SK-N-SH treated with all-trans-retinoic acid at 6 μM for 48 hours (cell line): ENCODE measurements at regions not wholly inside any gene's neighbourhood (a gene's known extent, or its start where the extent isn't known, plus 50 kb on each side); places are given as distances from the start of the nearest gene placed in this dataset.
A peak's percentile ranks its signal among the peaks of the same experiment; 100 is the strongest.

Experiments
- ATAC-seq: fragments of 200-7000 bp; cut with Tn5 transposase; 3 replicates; pipeline ENCODE4 v1.9.1; 2020; ENCODE audit warnings: mild to moderate bottlenecking, moderate library complexity
- ARNTL ChIP-seq: fragments of 450-650 bp; formaldehyde crosslinking; IDR thresholded peaks from 2 replicates; pipeline ENCODE4 v1.5.0; 2020; ENCODE audit warnings: low read depth, mild to moderate bottlenecking, moderate library complexity, borderline replicate concordance
- CSDC2 ChIP-seq: fragments of 250-450 bp; sonication (Bioruptor Pico); IDR thresholded peaks from 2 replicates; pipeline ENCODE4 v1.5.0; 2020; ENCODE audit warnings: mild to moderate bottlenecking, moderate library complexity
- GLIS3 ChIP-seq: fragments of 250-450 bp; sonication (Bioruptor Pico); IDR thresholded peaks from 2 replicates; pipeline ENCODE4 v1.5.0; 2020; ENCODE audit warnings: mild to moderate bottlenecking, moderate library complexity
- ISL1 ChIP-seq: fragments of 250-450 bp; sonication (Bioruptor Pico); IDR thresholded peaks from 2 replicates; pipeline ENCODE4 v2.1.2; 2022; ENCODE audit warnings: mild to moderate bottlenecking, moderate library complexity
- OSR1 ChIP-seq: fragments of 250-450 bp; sonication (Bioruptor Pico); IDR thresholded peaks from 2 replicates; pipeline ENCODE4 v1.8.0; 2022; ENCODE audit warnings: moderate library complexity, mild to moderate bottlenecking, inconsistent platforms
- PPARA ChIP-seq: fragments of 250-450 bp; sonication (Bioruptor Pico); IDR thresholded peaks from 2 replicates; pipeline ENCODE4 v1.5.0; 2020; ENCODE audit warnings: mild to moderate bottlenecking, borderline replicate concordance
- RARB ChIP-seq: fragments of 250-450 bp; sonication (Bioruptor Pico); IDR thresholded peaks from 2 replicates; pipeline ENCODE4 v1.8.0; 2021; ENCODE audit warnings: mild to moderate bottlenecking, moderate library complexity
- ZC3H10 ChIP-seq: fragments of 250-450 bp; sonication (Bioruptor Pico); IDR thresholded peaks from 2 replicates; pipeline ENCODE4 v1.5.1; 2021; ENCODE audit warnings: mild to moderate bottlenecking, moderate library complexity
- ZFP3 ChIP-seq: fragments of 250-450 bp; sonication (Bioruptor Pico); IDR thresholded peaks from 2 replicates; pipeline ENCODE4 v1.5.0; 2020; ENCODE audit warnings: mild to moderate bottlenecking, moderate library complexity
- ZFP30 ChIP-seq: fragments of 450-650 bp; formaldehyde crosslinking; IDR thresholded peaks from 2 replicates; pipeline ENCODE4 v1.5.0; 2022; ENCODE audit warnings: mild to moderate bottlenecking, moderate library complexity
- ZNF565 ChIP-seq: fragments of 450-650 bp; formaldehyde crosslinking; conservative IDR thresholded peaks from 2 replicates; pipeline ENCODE4 v1.5.0; 2020; ENCODE audit warnings: low read depth, mild to moderate bottlenecking, moderate library complexity
- ZNF70 ChIP-seq: fragments of 450-650 bp; formaldehyde crosslinking; IDR thresholded peaks from 2 replicates; pipeline ENCODE4 v1.5.0; 2020; ENCODE audit warnings: mild to moderate bottlenecking, moderate library complexity
- TF ChIP-seq, protein P1 (sequence below): fragments of 250-450 bp; sonication (Bioruptor Pico); IDR thresholded peaks from 2 replicates; pipeline ENCODE4 v1.8.0; 2021; ENCODE audit warnings: low read depth, mild to moderate bottlenecking, moderate library complexity, borderline replicate concordance
- TF ChIP-seq, protein P2 (sequence below): fragments of 250-450 bp; sonication (Bioruptor Pico); IDR thresholded peaks from 2 replicates; pipeline ENCODE4 v1.5.0; 2020; ENCODE audit warnings: mild to moderate bottlenecking, moderate library complexity
- TF ChIP-seq, protein P3 (sequence below): fragments of 250-450 bp; sonication (Bioruptor Pico); IDR thresholded peaks from 2 replicates; pipeline ENCODE4 v1.8.0; 2020; ENCODE audit warnings: mild to moderate bottlenecking, moderate library complexity, borderline replicate concordance
- TF ChIP-seq, protein P4 (sequence below): fragments of 250-450 bp; sonication (Bioruptor Pico); IDR thresholded peaks from 2 replicates; pipeline ENCODE4 v1.5.1; 2020; ENCODE audit warnings: low read depth, mild to moderate bottlenecking, moderate library complexity

DNA sequence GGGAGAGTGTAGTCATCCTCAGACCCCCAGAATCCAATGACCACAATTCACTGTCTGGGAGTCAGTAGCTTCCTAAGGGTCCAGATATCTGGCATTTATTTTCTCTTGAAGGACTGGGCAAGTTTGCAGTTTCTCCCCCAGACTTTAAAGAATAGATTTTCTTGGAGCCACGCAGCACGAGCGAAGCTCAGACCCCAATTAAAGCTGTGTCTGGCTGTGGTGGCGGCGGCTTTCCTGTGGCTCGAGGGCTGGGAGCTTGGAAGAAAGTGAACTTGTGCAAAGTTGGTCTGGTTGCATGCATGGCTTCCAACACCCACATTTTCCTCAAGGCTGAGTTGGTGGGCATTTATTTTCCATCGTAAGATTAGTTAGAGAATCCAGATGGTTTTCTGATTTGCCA is 105.0 kb downstream of the ACKR3 start (continued):
- TF ChIP-seq ZNF565 (CRISPR knock-in tag) (no peak), CSDC2 (CRISPR knock-in tag) (no peak)
- TF ChIP-seq, protein P1, sequence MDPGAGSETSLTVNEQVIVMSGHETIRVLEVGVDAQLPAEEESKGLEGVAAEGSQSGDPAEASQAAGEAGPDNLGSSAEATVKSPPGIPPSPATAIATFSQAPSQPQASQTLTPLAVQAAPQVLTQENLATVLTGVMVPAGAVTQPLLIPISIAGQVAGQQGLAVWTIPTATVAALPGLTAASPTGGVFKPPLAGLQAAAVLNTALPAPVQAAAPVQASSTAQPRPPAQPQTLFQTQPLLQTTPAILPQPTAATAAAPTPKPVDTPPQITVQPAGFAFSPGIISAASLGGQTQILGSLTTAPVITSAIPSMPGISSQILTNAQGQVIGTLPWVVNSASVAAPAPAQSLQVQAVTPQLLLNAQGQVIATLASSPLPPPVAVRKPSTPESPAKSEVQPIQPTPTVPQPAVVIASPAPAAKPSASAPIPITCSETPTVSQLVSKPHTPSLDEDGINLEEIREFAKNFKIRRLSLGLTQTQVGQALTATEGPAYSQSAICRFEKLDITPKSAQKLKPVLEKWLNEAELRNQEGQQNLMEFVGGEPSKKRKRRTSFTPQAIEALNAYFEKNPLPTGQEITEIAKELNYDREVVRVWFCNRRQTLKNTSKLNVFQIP (CRISPR knock-in tag), result no peak

DNA sequence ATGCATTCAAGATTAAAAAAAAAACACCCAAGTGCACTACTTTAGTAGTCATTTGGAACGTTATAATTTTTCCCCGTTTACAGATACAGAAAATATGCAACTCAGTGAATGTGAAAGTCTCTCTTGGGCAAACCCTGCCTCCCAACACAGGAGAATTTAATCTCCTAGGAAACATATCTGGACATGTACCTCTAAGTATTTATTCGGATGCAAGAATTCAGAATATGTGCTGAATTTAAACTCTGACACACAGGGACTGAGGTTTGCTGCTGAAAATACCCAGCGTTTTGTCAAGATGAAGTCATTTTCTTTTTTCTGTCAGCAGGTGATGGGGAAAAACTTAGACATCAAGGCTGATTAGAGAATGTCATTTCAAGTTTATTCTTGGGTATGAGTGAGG is 105.4 kb downstream of the ACKR3 start:
- no peak for ATAC-seq
- no peak for TF ChIP-seq ZFP30 (CRISPR knock-in tag)
- 0 out of 2 replicates have a peak, but pooled peaks have one; percentile 9 for TF ChIP-seq ISL1 (CRISPR knock-in tag)

DNA sequence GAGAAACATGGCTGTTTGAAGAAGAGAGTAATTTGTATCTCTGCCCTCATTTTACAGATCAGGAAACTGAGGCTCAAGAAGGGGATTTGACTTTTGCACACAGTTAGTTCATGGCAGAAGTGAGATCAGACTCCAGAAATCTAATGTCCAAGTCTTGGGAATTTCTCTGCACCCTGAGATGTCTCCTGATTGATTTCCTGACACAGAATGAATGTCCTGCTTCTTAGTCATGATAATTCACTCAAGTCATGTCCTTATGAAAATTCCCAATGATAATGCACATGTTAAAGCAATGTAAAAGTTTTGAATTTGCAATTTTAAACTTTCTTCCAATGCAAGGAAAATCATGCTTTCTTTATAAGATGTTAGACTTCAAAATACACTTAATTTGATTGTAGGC is 105.9 kb downstream of the ACKR3 start:
- ATAC-seq, result no peak
- TF ChIP-seq GLIS3 (CRISPR knock-in tag) (no peak), OSR1 (CRISPR knock-in tag) (no peak), PPARA (CRISPR knock-in tag) (no peak), ZFP30 (CRISPR knock-in tag) (no peak), ZNF70 (CRISPR knock-in tag) (no peak)
- TF ChIP-seq, protein P2, sequence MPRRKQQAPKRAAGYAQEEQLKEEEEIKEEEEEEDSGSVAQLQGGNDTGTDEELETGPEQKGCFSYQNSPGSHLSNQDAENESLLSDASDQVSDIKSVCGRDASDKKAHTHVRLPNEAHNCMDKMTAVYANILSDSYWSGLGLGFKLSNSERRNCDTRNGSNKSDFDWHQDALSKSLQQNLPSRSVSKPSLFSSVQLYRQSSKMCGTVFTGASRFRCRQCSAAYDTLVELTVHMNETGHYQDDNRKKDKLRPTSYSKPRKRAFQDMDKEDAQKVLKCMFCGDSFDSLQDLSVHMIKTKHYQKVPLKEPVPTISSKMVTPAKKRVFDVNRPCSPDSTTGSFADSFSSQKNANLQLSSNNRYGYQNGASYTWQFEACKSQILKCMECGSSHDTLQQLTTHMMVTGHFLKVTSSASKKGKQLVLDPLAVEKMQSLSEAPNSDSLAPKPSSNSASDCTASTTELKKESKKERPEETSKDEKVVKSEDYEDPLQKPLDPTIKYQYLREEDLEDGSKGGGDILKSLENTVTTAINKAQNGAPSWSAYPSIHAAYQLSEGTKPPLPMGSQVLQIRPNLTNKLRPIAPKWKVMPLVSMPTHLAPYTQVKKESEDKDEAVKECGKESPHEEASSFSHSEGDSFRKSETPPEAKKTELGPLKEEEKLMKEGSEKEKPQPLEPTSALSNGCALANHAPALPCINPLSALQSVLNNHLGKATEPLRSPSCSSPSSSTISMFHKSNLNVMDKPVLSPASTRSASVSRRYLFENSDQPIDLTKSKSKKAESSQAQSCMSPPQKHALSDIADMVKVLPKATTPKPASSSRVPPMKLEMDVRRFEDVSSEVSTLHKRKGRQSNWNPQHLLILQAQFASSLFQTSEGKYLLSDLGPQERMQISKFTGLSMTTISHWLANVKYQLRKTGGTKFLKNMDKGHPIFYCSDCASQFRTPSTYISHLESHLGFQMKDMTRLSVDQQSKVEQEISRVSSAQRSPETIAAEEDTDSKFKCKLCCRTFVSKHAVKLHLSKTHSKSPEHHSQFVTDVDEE (CRISPR knock-in tag), result no peak
- TF ChIP-seq, all 23 proteins: peak for 0

DNA sequence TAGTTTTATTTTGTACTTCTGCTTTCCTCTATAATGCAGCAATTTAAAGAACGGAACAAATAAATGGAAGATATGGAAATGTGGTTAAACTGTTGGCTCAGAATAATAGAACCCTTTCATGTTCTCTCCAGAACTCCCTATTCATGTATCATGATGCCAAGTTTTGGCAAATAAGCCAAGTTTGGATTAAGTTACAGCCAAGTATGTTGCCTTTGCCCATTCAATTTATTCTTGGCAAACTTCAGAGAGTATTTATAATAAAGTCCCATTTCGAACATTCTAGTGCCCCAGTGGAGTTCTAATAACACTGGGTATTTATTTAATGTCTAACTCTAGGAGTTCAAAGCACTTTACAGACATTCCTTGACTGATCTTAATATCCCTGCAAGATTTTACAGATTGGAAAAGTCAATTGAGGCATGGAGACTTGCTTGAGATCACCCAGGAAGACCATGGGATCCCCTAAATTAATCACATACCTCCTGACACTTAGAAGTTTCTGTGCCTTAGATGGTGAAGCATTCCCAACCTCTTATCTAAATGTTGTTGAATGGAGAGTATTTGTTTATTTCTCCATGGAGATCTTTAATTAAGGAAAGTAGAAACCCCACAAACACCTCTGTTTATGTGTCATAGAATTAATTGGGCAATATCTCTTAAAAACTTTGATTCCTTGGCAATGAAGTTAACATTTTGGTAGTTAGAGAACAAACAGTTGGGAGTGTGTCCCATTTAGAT is 106.7 kb downstream of the ACKR3 start:
- TF ChIP-seq ARNTL (CRISPR knock-in tag), result no peak
- TF ChIP-seq, protein P2 (CRISPR knock-in tag), result no peak
- no peak for ATAC-seq

DNA sequence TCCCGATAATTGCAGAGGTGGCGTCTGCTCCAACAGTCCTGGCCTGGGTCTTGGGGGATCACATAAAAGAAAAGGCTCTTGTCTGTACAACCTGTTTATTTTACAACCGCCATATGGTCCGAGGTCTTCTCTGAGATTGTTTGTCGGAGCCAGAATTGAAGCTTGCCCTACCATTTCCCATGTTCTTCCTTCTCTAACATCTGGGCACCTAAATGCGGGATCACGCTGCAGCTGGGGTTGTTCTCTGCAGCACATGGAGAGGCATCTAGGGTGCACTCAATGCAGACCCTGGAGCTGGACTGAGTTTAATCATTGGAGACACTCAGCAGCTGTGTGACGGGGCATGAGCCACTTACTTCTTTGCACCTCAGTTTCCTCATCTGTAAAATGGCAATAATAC is 107.7 kb downstream of the ACKR3 start:
- TF ChIP-seq, protein P3, sequence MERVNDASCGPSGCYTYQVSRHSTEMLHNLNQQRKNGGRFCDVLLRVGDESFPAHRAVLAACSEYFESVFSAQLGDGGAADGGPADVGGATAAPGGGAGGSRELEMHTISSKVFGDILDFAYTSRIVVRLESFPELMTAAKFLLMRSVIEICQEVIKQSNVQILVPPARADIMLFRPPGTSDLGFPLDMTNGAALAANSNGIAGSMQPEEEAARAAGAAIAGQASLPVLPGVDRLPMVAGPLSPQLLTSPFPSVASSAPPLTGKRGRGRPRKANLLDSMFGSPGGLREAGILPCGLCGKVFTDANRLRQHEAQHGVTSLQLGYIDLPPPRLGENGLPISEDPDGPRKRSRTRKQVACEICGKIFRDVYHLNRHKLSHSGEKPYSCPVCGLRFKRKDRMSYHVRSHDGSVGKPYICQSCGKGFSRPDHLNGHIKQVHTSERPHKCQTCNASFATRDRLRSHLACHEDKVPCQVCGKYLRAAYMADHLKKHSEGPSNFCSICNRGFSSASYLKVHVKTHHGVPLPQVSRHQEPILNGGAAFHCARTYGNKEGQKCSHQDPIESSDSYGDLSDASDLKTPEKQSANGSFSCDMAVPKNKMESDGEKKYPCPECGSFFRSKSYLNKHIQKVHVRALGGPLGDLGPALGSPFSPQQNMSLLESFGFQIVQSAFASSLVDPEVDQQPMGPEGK (CRISPR knock-in tag), result no peak
- no peak for TF ChIP-seq ZC3H10 (CRISPR knock-in tag)
- TF ChIP-seq, protein P1 (CRISPR knock-in tag), result no peak
- no peak for TF ChIP-seq CSDC2 (CRISPR knock-in tag)
- TF ChIP-seq, protein P4, sequence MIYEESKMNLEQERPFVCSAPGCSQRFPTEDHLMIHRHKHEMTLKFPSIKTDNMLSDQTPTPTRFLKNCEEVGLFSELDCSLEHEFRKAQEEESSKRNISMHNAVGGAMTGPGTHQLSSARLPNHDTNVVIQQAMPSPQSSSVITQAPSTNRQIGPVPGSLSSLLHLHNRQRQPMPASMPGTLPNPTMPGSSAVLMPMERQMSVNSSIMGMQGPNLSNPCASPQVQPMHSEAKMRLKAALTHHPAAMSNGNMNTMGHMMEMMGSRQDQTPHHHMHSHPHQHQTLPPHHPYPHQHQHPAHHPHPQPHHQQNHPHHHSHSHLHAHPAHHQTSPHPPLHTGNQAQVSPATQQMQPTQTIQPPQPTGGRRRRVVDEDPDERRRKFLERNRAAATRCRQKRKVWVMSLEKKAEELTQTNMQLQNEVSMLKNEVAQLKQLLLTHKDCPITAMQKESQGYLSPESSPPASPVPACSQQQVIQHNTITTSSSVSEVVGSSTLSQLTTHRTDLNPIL (CRISPR knock-in tag), result no peak
- TF ChIP-seq ZFP3 (CRISPR knock-in tag), result no peak
- no peak for TF ChIP-seq RARB
- ATAC-seq, result no peak
